Ammon's horn (tissue), 1 donor: ENCODE measurements at regions not wholly inside any gene's neighbourhood (a gene's known extent, or its start where the extent isn't known, plus 50 kb on each side); places are given as distances from the start of the nearest gene placed in this dataset.

ENCODE experiments used
- DNase-seq: peaks from one replicate; pipeline ENCODE4 v3.0.0-alpha.2; 2016; ENCODE audit warnings: low spot score

GRCh38 chr12:89092297-89092696 is 260.0 kb downstream of the DUSP6 start:
- no peak for DNase-seq

GRCh38 chr12:89091293-89091841 is 260.9 kb downstream of the DUSP6 start:
- DNase-seq = no peak

GRCh38 chr12:89089264-89089663 is 263.0 kb downstream of the DUSP6 start:
- DNase-seq = no peak

- DNase-seq = no peak
Observed at GRCh38 chr12:89087876-89088275, 264.4 kb downstream of the DUSP6 start.

- DNase-seq = no peak
Observed at GRCh38 chr12:89087149-89087825, 265.0 kb downstream of the DUSP6 start.

- DNase-seq = no peak
Observed at GRCh38 chr12:89085421-89085820, 266.9 kb downstream of the DUSP6 start.

GRCh38 chr12:89084751-89085150 is 267.6 kb downstream of the DUSP6 start:
- DNase-seq = no peak

- no peak for DNase-seq
Observed at GRCh38 chr12:89083491-89083890, 268.8 kb downstream of the DUSP6 start.

- no peak for DNase-seq
Observed at GRCh38 chr12:89082370-89082753, 269.9 kb downstream of the DUSP6 start.

GRCh38 chr12:89081719-89082369 is 270.5 kb downstream of the DUSP6 start:
- no peak for DNase-seq

GRCh38 chr12:89080793-89081465 is 271.4 kb downstream of the DUSP6 start:
- DNase-seq = no peak

GRCh38 chr12:89075880-89076540 is 276.3 kb downstream of the DUSP6 start:
- DNase-seq = no peak

GRCh38 chr12:89073659-89074058 is 278.6 kb downstream of the DUSP6 start:
- no peak for DNase-seq

- no peak for DNase-seq
Observed at GRCh38 chr12:89073027-89073398, 279.3 kb downstream of the DUSP6 start.

- DNase-seq = no peak
Observed at GRCh38 chr12:89072294-89073026, 279.8 kb downstream of the DUSP6 start.

GRCh38 chr12:89070603-89071002 is 281.7 kb downstream of the DUSP6 start:
- DNase-seq = no peak

GRCh38 chr12:89069431-89069830 is 282.9 kb downstream of the DUSP6 start:
- no peak for DNase-seq

GRCh38 chr12:89067421-89068187 is 284.7 kb downstream of the DUSP6 start:
- no peak for DNase-seq

- no peak for DNase-seq
Observed at GRCh38 chr12:89064780-89065179, 287.5 kb downstream of the DUSP6 start.

GRCh38 chr12:89064151-89064550 is 288.1 kb downstream of the DUSP6 start:
- no peak for DNase-seq

GRCh38 chr12:89062996-89063395 is 289.3 kb downstream of the DUSP6 start:
- DNase-seq = no peak
